Cardiac muscle cell (in vitro differentiated cells and primary cell): ENCODE measurements at regions not wholly inside any gene's neighbourhood (a gene's known extent, or its start where the extent isn't known, plus 50 kb on each side); places are given as distances from the start of the nearest gene placed in this dataset.

Source experiments
- DNase-seq, 2 donors: peaks; one replicate each; pipeline versions ENCODE4 v3.0.0 to v3.0.0-alpha.2; 2010 to 2017; ENCODE audit warnings: low read depth in 1 of 2, low spot score in 1 of 2
- H3K27ac ChIP-seq: fragments of 200-600 bp; sonication (generic); 2 replicates; pipeline ENCODE4 v1.5.1; 2016
- H3K27me3 ChIP-seq: fragments of 200-600 bp; sonication (generic); 2 replicates; pipeline ENCODE4 v1.6.0; 2016; ENCODE audit warnings: control low read depth
- H3K36me3 ChIP-seq: fragments of 200-600 bp; sonication (generic); 2 replicates; pipeline ENCODE4 v1.5.1; 2016; ENCODE audit warnings: control low read depth
- H3K4me1 ChIP-seq: fragments of 200-600 bp; sonication (generic); 2 replicates; pipeline ENCODE4 v1.8.1; 2017; ENCODE audit warnings: low read depth, mild to moderate bottlenecking, mixed run types
- H3K4me3 ChIP-seq: fragments of 200-600 bp; sonication (generic); 2 replicates; pipeline ENCODE4 v1.5.1; 2016; ENCODE audit warnings: mild to moderate bottlenecking
- H3K9me3 ChIP-seq: fragments of 200-600 bp; sonication (generic); 2 replicates; pipeline ENCODE4 v1.5.1; 2017; ENCODE audit warnings: low read depth, mild to moderate bottlenecking, control low read depth
- CTCF ChIP-seq: IDR thresholded peaks from 2 replicates; pipeline ENCODE4 v1.5.1; 2012; ENCODE audit warnings: low read depth, mild to moderate bottlenecking, low read length

DNA sequence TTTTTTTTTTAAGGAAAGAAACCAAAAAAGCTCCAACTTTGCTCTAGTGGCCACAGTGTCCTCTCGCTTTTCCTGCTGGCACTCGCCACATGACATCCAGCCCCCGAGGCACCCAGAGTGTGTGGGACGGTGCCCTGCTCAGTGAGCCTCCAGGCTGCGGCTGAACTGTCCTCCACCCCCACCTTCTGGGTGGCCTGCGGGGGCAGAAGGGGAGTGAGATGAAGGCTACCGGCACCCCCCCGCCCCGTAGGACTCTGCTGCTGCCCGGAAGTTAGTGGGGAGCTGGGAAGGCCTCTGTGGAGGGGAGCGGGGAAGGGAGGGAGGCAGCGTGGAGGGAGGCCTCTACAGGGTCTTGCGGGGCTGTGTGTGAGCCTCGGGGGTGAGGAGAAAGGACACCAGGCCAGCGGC lies 264.4 kb downstream of the CTTN start:
- Histone ChIP-seq H3K36me3 (no peaks in the 10 kb centered on the region), H3K9me3 (no peaks in the 10 kb centered on the region), H3K4me3 (no peak overlapping the region), H3K4me1 (no peaks in the 10 kb centered on the region), H3K27ac (no peak overlapping the region), H3K27me3 (peaks cover 31% of the 10 kb centered on the region)
- no peak for DNase-seq
- TF ChIP-seq CTCF: no peak

DNA sequence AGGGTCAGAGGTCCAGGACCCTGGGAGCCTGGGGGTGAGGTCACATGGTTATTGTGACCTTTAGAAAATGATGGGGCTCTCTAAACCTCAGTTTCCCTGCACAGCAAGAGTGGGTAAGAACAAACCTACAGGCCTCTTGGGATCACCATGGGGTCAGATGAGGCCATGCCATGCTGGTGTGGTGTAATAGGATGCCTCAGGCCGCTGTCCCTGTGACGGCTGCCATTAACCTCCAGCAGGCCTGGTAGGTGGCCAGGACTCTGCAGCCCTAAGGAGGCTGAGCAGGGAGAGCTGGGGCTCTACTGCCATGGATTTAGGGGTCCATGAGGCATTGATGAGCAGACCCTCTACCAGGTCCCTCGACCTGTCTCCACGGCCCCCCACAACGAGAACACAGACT lies 265.5 kb downstream of the CTTN start:
- Histone ChIP-seq H3K4me3 (no peak overlapping the region), H3K9me3 (no peaks in the 10 kb centered on the region), H3K27me3 (peaks cover 31% of the 10 kb centered on the region), H3K4me1 (no peaks in the 10 kb centered on the region), H3K27ac (no peak overlapping the region), H3K36me3 (no peaks in the 10 kb centered on the region)
- no peak for TF ChIP-seq CTCF
- no peak for DNase-seq

GRCh38 chr11:70666311-70666710 lies 268.0 kb downstream of the CTTN start:
- DNase-seq: no peak
- Histone ChIP-seq H3K4me3 (no peak overlapping the region), H3K4me1 (no peaks in the 10 kb centered on the region), H3K9me3 (no peaks in the 10 kb centered on the region), H3K36me3 (no peaks in the 10 kb centered on the region), H3K27ac (no peak overlapping the region), H3K27me3 (peaks cover 19% of the 10 kb centered on the region)
- no peak for TF ChIP-seq CTCF

- Histone ChIP-seq H3K36me3 (no peaks in the 10 kb centered on the region), H3K27me3 (peaks cover 5% of the 10 kb centered on the region), H3K27ac (no peak overlapping the region), H3K9me3 (no peaks in the 10 kb centered on the region), H3K4me1 (no peaks in the 10 kb centered on the region), H3K4me3 (no peak overlapping the region)
- no peak for DNase-seq
- no peak for TF ChIP-seq CTCF
Measured at GRCh38 chr11:70667767-70668166, 269.4 kb downstream of the CTTN start.

GRCh38 chr11:70668204-70669202 lies 270.2 kb downstream of the CTTN start:
- H3K27me3 ChIP-seq: no peaks in the 10 kb centered on the region
- DNase-seq: no peak
- H3K9me3 ChIP-seq: no peaks in the 10 kb centered on the region
- H3K4me3 ChIP-seq: no peak overlapping the region
- no peaks in the 10 kb centered on the region for H3K36me3 ChIP-seq
- no peak overlapping the region for H3K27ac ChIP-seq
- H3K4me1 ChIP-seq: no peaks in the 10 kb centered on the region
- no peak for TF ChIP-seq CTCF
